Colonic mucosa (tissue), 4 donors: ENCODE measurements at regions not wholly inside any gene's neighbourhood (a gene's known extent, or its start where the extent isn't known, plus 50 kb on each side); places are given as distances from the start of the nearest gene placed in this dataset.

Experiments used
- DNase-seq: peaks from one replicate; pipeline ENCODE4 v3.0.0-alpha.2; 2020
- H3K27ac ChIP-seq: fragments of 200-600 bp; one replicate; pipeline ENCODE4 v1.8.0; 2021
- H3K27me3 ChIP-seq: fragments of 200-600 bp; one replicate; pipeline ENCODE4 v1.8.0; 2021
- H3K36me3 ChIP-seq: fragments of 200-600 bp; one replicate; pipeline ENCODE4 v1.8.0; 2021
- H3K4me1 ChIP-seq: fragments of 200-600 bp; one replicate; pipeline ENCODE4 v1.8.0; 2021; ENCODE audit warnings: mild to moderate bottlenecking
- H3K4me3 ChIP-seq: fragments of 200-600 bp; one replicate; pipeline ENCODE4 v1.8.0; 2021
- H3K9ac ChIP-seq, 2 donors: one replicate each; pipeline ENCODE4 v1.7.0; 2013; ENCODE audit warnings: control low read depth in 2 of 2, low read depth in 2 of 2, low read length in 2 of 2
- H3K9me3 ChIP-seq: fragments of 200-600 bp; one replicate; pipeline ENCODE4 v1.8.0; 2021
- intact Hi-C: fragments of 100-400 bp; cut with DNase I; formaldehyde crosslinking; loops from one replicate; pipeline ENCODE4 v1.14.1; 2022
- TF ChIP-seq, protein P1 (sequence below): fragments of 200-600 bp; IDR thresholded peaks from one replicate; pipeline ENCODE4 v1.8.0; 2022; ENCODE audit warnings: antibody characterized with exemption, mild to moderate bottlenecking
- donor health status: healthy.
- donor health status: DM: no; HTN: no; CAD: no.
- donor health status: DM: no; HTN: no; CAD: no.

DNA sequence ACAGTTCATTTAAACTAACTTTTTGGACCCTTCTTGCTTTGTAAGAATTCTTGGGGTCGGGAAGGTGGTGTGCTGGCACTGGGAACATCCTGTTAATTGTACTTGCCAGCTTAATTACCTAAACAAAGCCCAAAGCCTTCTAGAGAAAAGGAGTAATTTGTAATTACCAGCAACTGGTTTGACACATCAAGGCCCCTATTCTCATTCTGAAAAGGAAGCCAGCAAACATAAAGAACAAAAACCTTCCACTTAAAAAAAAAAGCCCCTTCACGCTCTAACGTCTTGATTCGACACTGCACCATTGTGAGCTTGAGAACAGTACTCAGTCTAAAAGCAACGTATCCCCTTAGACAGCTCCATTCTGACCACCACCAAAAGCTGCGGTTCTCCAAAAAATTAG, 74.7 kb upstream of the RPH3AL start:
- H3K4me1 ChIP-seq = no peaks in the 10 kb centered on the region
- no peaks in the 10 kb centered on the region for H3K27me3 ChIP-seq
- intact Hi-C loops = no loop called here
- H3K4me3 ChIP-seq = no peak overlapping the region
- no peak for DNase-seq
- no peak overlapping the region for H3K27ac ChIP-seq
- H3K36me3 ChIP-seq = no peaks in the 10 kb centered on the region
- no peaks in the 10 kb centered on the region for H3K9me3 ChIP-seq
- TF ChIP-seq, protein P1, sequence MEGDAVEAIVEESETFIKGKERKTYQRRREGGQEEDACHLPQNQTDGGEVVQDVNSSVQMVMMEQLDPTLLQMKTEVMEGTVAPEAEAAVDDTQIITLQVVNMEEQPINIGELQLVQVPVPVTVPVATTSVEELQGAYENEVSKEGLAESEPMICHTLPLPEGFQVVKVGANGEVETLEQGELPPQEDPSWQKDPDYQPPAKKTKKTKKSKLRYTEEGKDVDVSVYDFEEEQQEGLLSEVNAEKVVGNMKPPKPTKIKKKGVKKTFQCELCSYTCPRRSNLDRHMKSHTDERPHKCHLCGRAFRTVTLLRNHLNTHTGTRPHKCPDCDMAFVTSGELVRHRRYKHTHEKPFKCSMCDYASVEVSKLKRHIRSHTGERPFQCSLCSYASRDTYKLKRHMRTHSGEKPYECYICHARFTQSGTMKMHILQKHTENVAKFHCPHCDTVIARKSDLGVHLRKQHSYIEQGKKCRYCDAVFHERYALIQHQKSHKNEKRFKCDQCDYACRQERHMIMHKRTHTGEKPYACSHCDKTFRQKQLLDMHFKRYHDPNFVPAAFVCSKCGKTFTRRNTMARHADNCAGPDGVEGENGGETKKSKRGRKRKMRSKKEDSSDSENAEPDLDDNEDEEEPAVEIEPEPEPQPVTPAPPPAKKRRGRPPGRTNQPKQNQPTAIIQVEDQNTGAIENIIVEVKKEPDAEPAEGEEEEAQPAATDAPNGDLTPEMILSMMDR = no peak
- H3K9ac ChIP-seq = no peak overlapping the region

DNA sequence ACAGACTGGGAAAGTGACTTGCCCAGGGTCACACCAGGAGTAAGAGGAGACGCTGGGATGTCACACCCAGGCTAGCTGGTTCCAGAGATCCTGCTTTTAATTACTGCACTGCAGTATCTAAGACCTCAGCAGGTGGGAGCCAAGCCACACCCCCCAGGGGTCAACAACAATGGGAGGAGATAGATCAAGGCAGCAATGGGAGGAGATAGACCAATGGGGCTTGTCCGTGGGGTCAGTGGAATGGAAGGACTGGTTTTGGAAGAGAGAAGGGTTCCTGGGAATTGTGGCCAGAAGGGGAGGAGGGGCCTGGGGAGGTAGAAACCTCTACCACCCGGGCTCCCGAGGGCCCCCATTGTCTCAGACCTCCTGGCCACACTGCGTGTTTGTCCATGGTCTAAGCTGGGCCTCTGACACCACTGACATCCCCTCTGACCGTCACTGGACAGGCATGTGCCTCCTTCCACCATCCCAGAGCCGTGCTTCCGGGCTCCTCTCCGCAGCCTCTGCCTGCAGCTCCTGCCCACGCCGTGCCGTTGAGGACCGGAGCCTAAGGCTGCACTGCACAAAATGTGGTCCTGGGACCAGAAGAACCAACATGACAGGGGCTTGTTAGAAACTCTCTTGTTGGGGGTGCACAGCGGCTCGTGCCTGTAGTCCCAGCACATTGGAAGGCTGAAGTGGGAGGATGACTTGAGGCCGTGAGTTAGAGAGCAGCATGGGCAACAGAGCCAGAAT, 69.8 kb upstream of the RPH3AL start:
- Histone ChIP-seq H3K27ac (no peak overlapping the region), H3K36me3 (no peaks in the 10 kb centered on the region), H3K9me3 (no peaks in the 10 kb centered on the region), H3K4me1 (no peaks in the 10 kb centered on the region), H3K9ac (no peak overlapping the region), H3K27me3 (no peaks in the 10 kb centered on the region), H3K4me3 (no peak overlapping the region)
- TF ChIP-seq, protein P1 = no peak
- intact Hi-C loops = no loop called here
- no peak for DNase-seq

DNA sequence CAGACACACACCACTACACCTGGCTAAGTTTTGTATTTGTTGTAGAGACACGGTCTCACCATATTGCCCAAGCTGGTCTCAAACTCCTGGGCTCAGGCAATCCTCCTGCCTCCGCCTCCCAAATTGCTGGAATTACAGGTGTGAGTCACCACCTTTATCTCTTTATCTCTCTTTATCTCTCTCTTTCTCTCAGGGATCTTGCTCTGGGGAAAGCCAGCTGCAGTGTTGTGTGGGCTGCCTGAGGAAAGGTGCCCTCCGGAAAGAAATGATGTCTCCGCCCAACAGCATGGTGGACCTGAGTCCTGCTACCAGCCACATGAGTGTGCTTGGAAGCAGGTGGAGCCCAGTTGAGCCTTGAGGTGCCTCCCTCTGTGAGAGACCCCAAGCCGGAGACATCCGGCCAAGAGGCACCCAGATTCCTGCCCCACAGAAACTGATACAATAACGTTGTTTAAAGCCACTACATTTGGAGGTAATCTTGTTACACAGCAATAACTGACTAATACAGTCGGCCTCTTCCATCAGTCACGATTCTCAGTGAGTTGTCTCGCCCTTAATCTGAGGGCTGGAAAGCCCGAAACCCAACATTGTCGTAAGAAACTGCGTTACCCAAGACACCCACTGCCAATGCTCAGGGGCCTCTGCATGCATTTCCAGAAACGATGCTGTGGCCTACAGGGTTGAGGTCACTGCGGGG, 68.0 kb upstream of the RPH3AL start:
- DNase-seq = no peak
- TF ChIP-seq, protein P1 = no peak
- no peaks in the 10 kb centered on the region for H3K36me3 ChIP-seq
- no peak overlapping the region for H3K27ac ChIP-seq
- no peak overlapping the region for H3K4me3 ChIP-seq
- H3K4me1 ChIP-seq = no peaks in the 10 kb centered on the region
- H3K27me3 ChIP-seq = no peaks in the 10 kb centered on the region
- intact Hi-C loops = no loop called here
- H3K9ac ChIP-seq = no peak overlapping the region
- no peaks in the 10 kb centered on the region for H3K9me3 ChIP-seq

DNA sequence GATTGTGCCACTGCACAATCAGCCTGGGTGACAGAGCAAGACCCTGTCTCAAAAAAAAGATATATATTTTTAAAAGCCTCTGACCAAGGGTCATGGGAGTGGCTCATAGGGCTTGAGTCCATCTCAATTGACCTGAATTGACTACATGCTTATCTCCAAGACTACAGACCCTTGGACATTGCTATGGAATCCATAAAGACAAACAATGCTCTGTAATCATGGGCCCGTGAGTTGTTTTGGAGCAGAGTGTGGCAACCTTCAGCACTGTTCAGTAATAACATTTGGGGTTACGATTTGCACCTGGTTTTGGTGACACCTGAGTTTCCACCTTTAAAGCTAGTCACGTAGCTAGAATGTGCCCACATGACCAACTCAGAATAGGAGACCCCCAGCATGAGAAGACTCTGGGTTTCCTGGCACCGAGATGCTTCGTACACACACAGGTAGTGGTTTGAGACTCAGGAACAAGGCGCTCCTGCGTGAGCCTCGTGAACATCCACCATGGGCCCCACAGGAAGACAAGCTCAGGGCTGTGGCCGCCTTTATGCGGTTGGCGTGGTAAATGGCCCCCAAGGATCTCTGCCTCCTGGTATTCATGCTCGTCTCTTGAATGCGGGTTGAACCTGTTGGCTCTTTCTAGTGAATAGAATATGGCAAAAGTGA, 66.6 kb upstream of the RPH3AL start:
- H3K36me3 ChIP-seq = no peaks in the 10 kb centered on the region
- H3K4me3 ChIP-seq = no peak overlapping the region
- H3K27ac ChIP-seq = no peak overlapping the region
- H3K4me1 ChIP-seq = no peaks in the 10 kb centered on the region
- DNase-seq = no peak
- no peaks in the 10 kb centered on the region for H3K9me3 ChIP-seq
- H3K9ac ChIP-seq = no peak overlapping the region
- H3K27me3 ChIP-seq = no peaks in the 10 kb centered on the region
- intact Hi-C loops = no loop called here
- TF ChIP-seq, protein P1 = no peak

DNA sequence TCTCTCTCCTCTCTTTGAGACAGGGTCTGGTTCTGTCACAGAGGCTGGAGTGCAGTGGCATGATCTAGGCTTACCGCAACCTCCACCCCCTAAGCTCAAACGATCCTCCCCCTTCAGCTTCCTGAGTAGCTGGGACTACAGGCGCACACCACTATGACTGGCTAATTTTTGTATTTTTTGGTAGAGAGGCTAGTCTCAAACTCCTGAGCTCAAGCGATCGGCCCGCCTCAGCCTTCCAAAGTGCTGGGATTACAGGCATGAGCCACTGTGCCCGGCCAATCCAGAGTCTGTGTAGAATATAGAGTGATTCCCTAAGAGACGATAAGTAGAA, 65.8 kb upstream of the RPH3AL start:
- Histone ChIP-seq H3K36me3 (no peaks in the 10 kb centered on the region), H3K9me3 (no peaks in the 10 kb centered on the region), H3K4me3 (no peak overlapping the region), H3K4me1 (no peaks in the 10 kb centered on the region), H3K27ac (no peak overlapping the region), H3K27me3 (no peaks in the 10 kb centered on the region), H3K9ac (no peak overlapping the region)
- TF ChIP-seq, protein P1 = no peak
- no peak for DNase-seq
- intact Hi-C loops = no loop called here
